GM12878 (cell line): ENCODE measurements at regions not wholly inside any gene's neighbourhood (a gene's known extent, or its start where the extent isn't known, plus 50 kb on each side); places are given as distances from the start of the nearest gene placed in this dataset.

Source experiments
- ATAC-seq: fragments of 200-7000 bp; cut with Tn5 transposase; 3 replicates; pipeline ENCODE4 v1.9.1; 2020; ENCODE audit warnings: mild to moderate bottlenecking, moderate library complexity
- BruUV-seq: library from RNA; stranded (reverse); fragments of 400-500 nt; replicated peaks from 2 replicates; lab custom pipeline; 2021; lab: Mats Ljungman, UMichigan
- CTCF ChIA-PET: fragments of 300-600 bp; sonication (Branson Sonifier 250); formaldehyde crosslinking; extraction: SDS; loops from one replicate; lab custom pipeline; 2021; ENCODE audit warnings: inconsistent platforms; lab: Yijun Ruan, JAX
- POLR2A ChIA-PET: fragments of 350-600 bp; formaldehyde crosslinking; extraction: SDS; loops from one replicate; lab custom pipeline; 2021; ENCODE audit warnings: inconsistent platforms; lab: Charles Lee
- RAD21 ChIA-PET: fragments of 300-600 bp; sonication (Branson Sonifier 250); formaldehyde crosslinking; loops from one replicate; lab custom pipeline; 2023; ENCODE audit warnings: antibody characterized with exemption; ENCODE audit not compliant: unreplicated experiment; lab: Charles Lee
- SMC1A ChIA-PET: fragments of 300-600 bp; sonication (Branson Sonifier 250); formaldehyde crosslinking; loops from one replicate; lab custom pipeline; 2023; ENCODE audit not compliant: unreplicated experiment, uncharacterized antibody; lab: Charles Lee
- DNase-seq: peaks from one replicate; pipeline ENCODE4 v3.0.0-alpha.2; 2011; ENCODE audit warnings: low read depth, low spot score
- FAIRE-seq: peaks from 3 replicates; lab custom pipeline; 2011; peaks lifted over from hg19 to GRCh38; lab: Jason Lieb, UNC
- H2AFZ ChIP-seq: 2 replicates; pipeline ENCODE4 v1.6.0; 2011; ENCODE audit warnings: low read depth, low read length, control low read depth; ENCODE audit not compliant: control insufficient read depth
- H3K27ac ChIP-seq: 2 replicates; pipeline ENCODE4 v1.5.1; 2011; ENCODE audit warnings: control low read depth; ENCODE audit not compliant: control insufficient read depth, insufficient read depth
- H3K27me3 ChIP-seq, 2 experiments: replicated peaks in 1 of 2; 2 replicates each; pipeline versions ENCODE4 v1.6.0 to v1.6.1; 2011; ENCODE audit warnings: low read length in 1 of 2; ENCODE audit not compliant: control insufficient read depth in 2 of 2, insufficient read depth in 2 of 2
- H3K36me3 ChIP-seq, 2 experiments: 2 replicates each; pipeline ENCODE4 v1.5.1; 2011; ENCODE audit warnings: low read length in 1 of 2; ENCODE audit not compliant: control insufficient read depth in 2 of 2, insufficient read depth in 2 of 2
- H3K4me1 ChIP-seq: 2 replicates; pipeline ENCODE4 v1.6.1; 2011; ENCODE audit warnings: mild to moderate bottlenecking, low read length, moderate library complexity, mixed read lengths; ENCODE audit not compliant: control insufficient read depth, insufficient read depth
- H3K4me2 ChIP-seq: 2 replicates; pipeline ENCODE4 v1.6.0; 2011; ENCODE audit warnings: control low read depth; ENCODE audit not compliant: control insufficient read depth, insufficient read depth
- H3K4me3 ChIP-seq: fragments of 200-600 bp; sonication (generic); 2 replicates; pipeline ENCODE4 v1.5.1; 2016
- H3K79me2 ChIP-seq: 2 replicates; pipeline ENCODE4 v1.6.0; 2011; ENCODE audit warnings: low read length; ENCODE audit not compliant: control insufficient read depth, insufficient read depth
- H3K9ac ChIP-seq: 2 replicates; pipeline ENCODE4 v1.8.0; 2011; ENCODE audit warnings: low read length, control low read depth, mixed read lengths; ENCODE audit not compliant: control insufficient read depth, insufficient read depth
- H3K9me3 ChIP-seq: replicated peaks from 3 replicates; pipeline ENCODE4 v1.5.1; 2011; ENCODE audit warnings: mild to moderate bottlenecking, low read length; ENCODE audit not compliant: control insufficient read depth, insufficient read depth
- H4K20me1 ChIP-seq: 2 replicates; pipeline ENCODE4 v1.6.0; 2011; ENCODE audit not compliant: control insufficient read depth, insufficient read depth
- ASH2L ChIP-seq: fragments of 300-600, 200-600 bp; sonication (generic); IDR thresholded peaks from 2 replicates; pipeline ENCODE4 v1.6.1; 2017; ENCODE audit warnings: low read depth, mild to moderate bottlenecking, borderline replicate concordance
- CBX3 ChIP-seq: fragments of 200-600 bp; sonication (generic); IDR thresholded peaks from 2 replicates; pipeline ENCODE4 v1.6.1; 2016; ENCODE audit warnings: low read depth, borderline replicate concordance
- DPF2 ChIP-seq: fragments of 450-650 bp; IDR thresholded peaks from 2 replicates; pipeline ENCODE4 v1.6.1; 2017; ENCODE audit warnings: mild to moderate bottlenecking
- E2F4 ChIP-seq: IDR thresholded peaks from 2 replicates; pipeline ENCODE4 v1.6.1; 2012; ENCODE audit warnings: low read depth, low read length, improper control_type of control experiment
- EP300 ChIP-seq, 2 experiments: fragments of 150-350 bp in 1 of 2; IDR thresholded peaks; 2 replicates each; pipeline ENCODE4 v1.6.1; 2011 to 2012; ENCODE audit warnings: low read depth in 2 of 2, low read length in 2 of 2, borderline replicate concordance in 1 of 2, improper control_type of control experiment in 1 of 2, inconsistent platforms in 1 of 2; ENCODE audit not compliant: control insufficient read depth in 1 of 2
- IKZF1 ChIP-seq: fragments of 450-650 bp; conservative IDR thresholded peaks from 2 replicates; pipeline ENCODE4 v1.6.1; 2017; ENCODE audit warnings: antibody characterized with exemption, mild to moderate bottlenecking
- MEF2B ChIP-seq: fragments of 450-650 bp; IDR thresholded peaks from 2 replicates; pipeline ENCODE4 v1.6.1; 2018; ENCODE audit warnings: mild to moderate bottlenecking, moderate library complexity; ENCODE audit not compliant: partially characterized antibody, poor library complexity, severe bottlenecking
- NKRF ChIP-seq: fragments of 450-650 bp; conservative IDR thresholded peaks from 2 replicates; pipeline ENCODE4 v1.6.1; 2017; ENCODE audit warnings: mild to moderate bottlenecking, moderate library complexity
- SIN3A ChIP-seq: IDR thresholded peaks from 2 replicates; pipeline ENCODE4 v1.6.1; 2012; ENCODE audit warnings: low read depth, low read length, improper control_type of control experiment
- TAF1 ChIP-seq: IDR thresholded peaks from 2 replicates; pipeline ENCODE4 v1.6.1; 2011; ENCODE audit warnings: mild to moderate bottlenecking, low read depth, low read length, borderline replicate concordance
- YBX1 ChIP-seq: fragments of 450-650 bp; IDR thresholded peaks from 2 replicates; pipeline ENCODE4 v1.6.1; 2016; ENCODE audit warnings: antibody characterized with exemption
- ZNF622 ChIP-seq: fragments of 450-650 bp; IDR thresholded peaks from 2 replicates; pipeline ENCODE4 v1.6.1; 2017; ENCODE audit warnings: mild to moderate bottlenecking, inconsistent platforms
- whole genome bisulfite sequencing: methylation state at CpG from one replicate; pipeline ENCODE4 v1.1.6; 2016; ENCODE audit warnings: low lambda C conversion rate; ENCODE audit not compliant: insufficient replicate concordance, insufficient coverage; ENCODE audit errors: missing lambda C conversion rate; 5-methylcytosine and 5-hydroxymethylcytosine counted together
- in situ Hi-C: fragments of 300-500 bp; cut with MboI; formaldehyde crosslinking; loops from 9 replicates; pipeline ENCODE4 v1.14.3; 2018; ENCODE audit warnings: mixed read lengths
- intact Hi-C: fragments of 100-400 bp; cut with micrococcal nuclease; formaldehyde crosslinking; loops from one replicate; pipeline ENCODE4 v1.14.2; 2022; ENCODE audit not compliant: unreplicated experiment
- TF ChIP-seq, protein P1 (sequence below): IDR thresholded peaks from 2 replicates; pipeline ENCODE4 v1.6.1; 2012; ENCODE audit warnings: low read length, inconsistent platforms

DNA sequence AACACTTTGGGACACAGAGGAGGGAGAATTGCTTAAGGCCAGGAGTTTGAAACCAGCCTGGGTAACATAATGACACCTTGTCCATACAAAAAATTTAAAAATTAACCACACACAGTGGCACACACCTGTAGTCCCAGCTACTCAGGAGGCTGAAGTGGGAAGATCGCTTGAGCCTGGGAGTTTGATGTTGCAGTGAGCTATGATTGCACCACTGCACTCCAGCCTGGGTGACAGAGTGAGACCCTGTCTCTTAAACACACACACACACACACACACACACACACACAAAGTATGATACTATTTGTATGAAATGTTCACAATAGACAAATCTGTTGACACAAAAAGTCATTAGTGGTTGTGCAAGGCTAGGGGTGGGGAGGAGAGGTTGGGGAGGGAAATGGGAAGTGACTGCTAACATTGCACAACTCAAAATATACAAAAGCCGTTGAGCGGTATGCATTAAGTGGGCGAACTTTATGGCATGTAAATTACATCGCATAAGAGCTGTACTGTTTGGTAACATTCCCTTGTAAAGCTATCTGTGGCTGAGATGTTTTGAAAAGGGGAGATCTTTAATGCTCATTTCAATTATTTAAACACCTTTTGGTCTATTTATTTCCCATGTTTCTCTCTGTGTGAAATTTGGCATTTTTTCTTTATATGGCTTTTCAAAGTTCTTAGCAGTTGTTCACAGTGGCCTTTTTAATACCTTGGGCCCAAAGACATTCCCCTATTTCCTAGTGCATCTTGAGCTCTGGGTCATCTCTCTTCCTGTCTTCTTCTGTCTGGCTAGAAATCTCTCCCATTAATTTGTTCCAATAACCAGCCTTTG is 58.9 kb upstream of the ZNF516 start:
- DNase-seq (no peak), FAIRE-seq (no peak), ATAC-seq (no peak)
- Histone ChIP-seq H3K4me1 (no peaks in the 10 kb centered on the region), H3K36me3 (no peaks in the 10 kb centered on the region), H3K9ac (no peak overlapping the region), H4K20me1 (no peaks in the 10 kb centered on the region), H2AFZ (no peak overlapping the region), H3K27me3 (no peaks in the 10 kb centered on the region), H3K4me2 (no peak overlapping the region), H3K79me2 (no peaks in the 10 kb centered on the region), H3K9me3 (no peaks in the 10 kb centered on the region; the same call in 2 of the 3 replicates), H3K27ac (no peak overlapping the region), H3K4me3 (no peak overlapping the region)
- ChIA-PET CTCF (no interaction called here), SMC1A (interaction anchor here (1.0 kb wide), 1 partner anchor 8 kb away, joined by 3 read pairs; no protein-coding TSS in a partner anchor), RAD21 (no interaction called here), POLR2A (interaction anchor here (0.6 kb wide), 1 partner anchor 964 kb away, joined by 3 read pairs; no protein-coding TSS in a partner anchor)
- in situ Hi-C loops (no loop called here), intact Hi-C loops (no loop called here)
- WGBS, result 69% methylated on average over 5 of the region's 5 CpGs
- TF ChIP-seq SIN3A (no peak), DPF2 (no peak), YBX1 (no peak), E2F4 (no peak), NKRF (no peak), IKZF1 (no peak), TAF1 (no peak), ASH2L (no peak), MEF2B (no peak), ZNF622 (no peak), CBX3 (no peak), EP300 (IDR thresholded peaks at IDR 0.05; ENCODE audit: borderline replicate concordance in 1 of 2, control insufficient read depth in 1 of 2, low read depth in 2 of 2, low read length in 2 of 2) (no peak)
- TF ChIP-seq, protein P1, sequence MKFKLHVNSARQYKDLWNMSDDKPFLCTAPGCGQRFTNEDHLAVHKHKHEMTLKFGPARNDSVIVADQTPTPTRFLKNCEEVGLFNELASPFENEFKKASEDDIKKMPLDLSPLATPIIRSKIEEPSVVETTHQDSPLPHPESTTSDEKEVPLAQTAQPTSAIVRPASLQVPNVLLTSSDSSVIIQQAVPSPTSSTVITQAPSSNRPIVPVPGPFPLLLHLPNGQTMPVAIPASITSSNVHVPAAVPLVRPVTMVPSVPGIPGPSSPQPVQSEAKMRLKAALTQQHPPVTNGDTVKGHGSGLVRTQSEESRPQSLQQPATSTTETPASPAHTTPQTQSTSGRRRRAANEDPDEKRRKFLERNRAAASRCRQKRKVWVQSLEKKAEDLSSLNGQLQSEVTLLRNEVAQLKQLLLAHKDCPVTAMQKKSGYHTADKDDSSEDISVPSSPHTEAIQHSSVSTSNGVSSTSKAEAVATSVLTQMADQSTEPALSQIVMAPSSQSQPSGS, result no peak
- BruUV-seq, result no TSS peak
